ENCODE measurements at regions not wholly inside any gene's neighbourhood (a gene's known extent, or its start where the extent isn't known, plus 50 kb on each side); places are given as distances from the start of the nearest gene placed in this dataset.
"Not testable (repeated sequence)": the region's sequence is repeated elsewhere in the genome, so short reads cannot be mapped to it uniquely, and the experiment has no call there.

DNA sequence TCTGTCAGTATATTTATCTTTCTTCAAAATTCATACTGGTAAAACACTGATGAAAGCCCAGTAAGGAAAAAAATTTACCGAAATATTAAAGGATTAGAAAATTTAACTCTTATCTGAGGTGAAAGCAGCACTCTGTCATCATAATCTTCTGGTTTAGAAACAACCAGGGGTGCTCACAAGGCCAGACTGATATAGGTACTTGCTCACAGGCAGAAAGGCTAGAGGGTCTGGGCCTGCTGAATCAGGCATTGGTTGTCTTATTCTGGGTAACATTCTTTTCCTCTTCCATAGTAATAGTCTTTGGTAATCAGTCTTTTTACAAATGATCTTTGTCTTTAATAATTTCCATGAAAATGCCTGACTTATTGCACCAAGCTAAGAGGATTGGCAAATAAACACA, 221.4 kb upstream of the TFPI start:
- Histone ChIP-seq H3K36me3 (ENCODE audit: low read length) (no peaks in the 10 kb centered on the region), H2AFZ (ENCODE audit: low read depth, low read length, severe bottlenecking) (no peak overlapping the region), H3K9me3 (ENCODE audit: insufficient read depth, low read length) (no peaks in the 10 kb centered on the region), H3K27me3 (ENCODE audit: low read length) (no peaks in the 10 kb centered on the region), H3K9ac (ENCODE audit: low read length) (no peak overlapping the region), H4K20me1 (ENCODE audit: low read depth, low read length) (no peaks in the 10 kb centered on the region), H3K4me2 (ENCODE audit: low read depth, low read length, poor library complexity, severe bottlenecking) (no peak overlapping the region), H3K4me3 (ENCODE audit: insufficient read depth, low read length, poor library complexity, severe bottlenecking) (no peak overlapping the region), H3K79me2 (ENCODE audit: insufficient read depth, low read length) (no peaks in the 10 kb centered on the region), H3F3A (ENCODE audit: insufficient read depth) (no peaks in the 10 kb centered on the region), H3K27ac (ENCODE audit: low read depth, low read length) (no peak overlapping the region), H3K9me2 (replicated peaks; ENCODE audit: insufficient read depth, low read length) (no peaks in the 10 kb centered on the region)
- TF ChIP-seq, protein P1, sequence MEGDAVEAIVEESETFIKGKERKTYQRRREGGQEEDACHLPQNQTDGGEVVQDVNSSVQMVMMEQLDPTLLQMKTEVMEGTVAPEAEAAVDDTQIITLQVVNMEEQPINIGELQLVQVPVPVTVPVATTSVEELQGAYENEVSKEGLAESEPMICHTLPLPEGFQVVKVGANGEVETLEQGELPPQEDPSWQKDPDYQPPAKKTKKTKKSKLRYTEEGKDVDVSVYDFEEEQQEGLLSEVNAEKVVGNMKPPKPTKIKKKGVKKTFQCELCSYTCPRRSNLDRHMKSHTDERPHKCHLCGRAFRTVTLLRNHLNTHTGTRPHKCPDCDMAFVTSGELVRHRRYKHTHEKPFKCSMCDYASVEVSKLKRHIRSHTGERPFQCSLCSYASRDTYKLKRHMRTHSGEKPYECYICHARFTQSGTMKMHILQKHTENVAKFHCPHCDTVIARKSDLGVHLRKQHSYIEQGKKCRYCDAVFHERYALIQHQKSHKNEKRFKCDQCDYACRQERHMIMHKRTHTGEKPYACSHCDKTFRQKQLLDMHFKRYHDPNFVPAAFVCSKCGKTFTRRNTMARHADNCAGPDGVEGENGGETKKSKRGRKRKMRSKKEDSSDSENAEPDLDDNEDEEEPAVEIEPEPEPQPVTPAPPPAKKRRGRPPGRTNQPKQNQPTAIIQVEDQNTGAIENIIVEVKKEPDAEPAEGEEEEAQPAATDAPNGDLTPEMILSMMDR (IDR thresholded peaks at IDR 0.05; ENCODE audit: insufficient read depth, low read length, poor library complexity, severe bottlenecking) = no peak
- TF ChIP-seq EZH2phosphoT487 (conservative IDR thresholded peaks at IDR 0.05; ENCODE audit: low read length) = no peak

DNA sequence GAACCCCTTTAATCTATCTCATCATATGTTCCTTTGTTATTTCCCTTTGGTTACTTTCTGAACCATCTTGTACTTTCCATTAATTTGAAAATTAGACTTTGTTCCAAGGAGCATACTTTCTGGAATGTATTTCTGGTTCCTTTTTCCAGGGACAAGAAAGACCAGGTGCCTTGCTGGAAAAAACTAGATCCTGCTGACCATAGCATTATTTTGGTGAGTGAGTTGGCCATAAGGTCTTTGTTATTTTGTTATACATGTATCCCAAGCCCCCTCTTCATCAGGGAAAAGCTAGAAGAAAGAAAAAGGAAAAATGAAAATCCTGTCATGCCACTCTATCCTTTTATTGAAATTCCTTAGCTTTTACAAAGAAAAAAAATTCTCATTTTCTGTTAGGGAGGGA, 228.1 kb upstream of the TFPI start:
- Histone ChIP-seq H4K20me1 (ENCODE audit: low read depth, low read length) (no peaks in the 10 kb centered on the region), H3K27me3 (ENCODE audit: low read length) (no peaks in the 10 kb centered on the region), H3K9me3 (ENCODE audit: insufficient read depth, low read length) (no peaks in the 10 kb centered on the region), H3K4me3 (ENCODE audit: insufficient read depth, low read length, poor library complexity, severe bottlenecking) (no peak overlapping the region), H3K9ac (ENCODE audit: low read length) (no peak overlapping the region), H3F3A (ENCODE audit: insufficient read depth) (no peaks in the 10 kb centered on the region), H2AFZ (ENCODE audit: low read depth, low read length, severe bottlenecking) (no peak overlapping the region), H3K9me2 (replicated peaks; ENCODE audit: insufficient read depth, low read length) (no peaks in the 10 kb centered on the region), H3K36me3 (ENCODE audit: low read length) (no peaks in the 10 kb centered on the region), H3K79me2 (ENCODE audit: insufficient read depth, low read length) (no peaks in the 10 kb centered on the region), H3K4me2 (ENCODE audit: low read depth, low read length, poor library complexity, severe bottlenecking) (no peak overlapping the region), H3K27ac (ENCODE audit: low read depth, low read length) (no peak overlapping the region)
- TF ChIP-seq EZH2phosphoT487 (conservative IDR thresholded peaks at IDR 0.05; ENCODE audit: low read length) = no peak
- TF ChIP-seq, protein P1 (IDR thresholded peaks at IDR 0.05; ENCODE audit: insufficient read depth, low read length, poor library complexity, severe bottlenecking) = no peak

DNA sequence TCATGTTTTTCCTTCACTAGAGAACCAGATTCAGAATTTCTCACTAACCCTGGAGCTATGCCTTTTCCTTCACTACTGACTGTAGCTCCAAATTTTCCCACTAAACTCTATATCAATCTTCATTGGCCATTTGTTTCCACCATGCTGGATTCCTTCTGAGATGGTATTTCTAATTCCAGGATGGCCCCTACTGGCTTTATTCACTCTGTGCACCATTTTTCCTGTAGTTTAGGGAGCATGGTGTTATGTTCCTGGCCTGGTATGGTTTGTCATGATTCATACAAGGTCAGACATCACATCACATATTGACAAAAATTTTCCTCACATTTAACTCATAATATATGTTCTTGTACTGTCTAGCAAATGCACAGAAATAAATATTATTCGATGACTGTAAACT, 229.2 kb upstream of the TFPI start:
- no peak overlapping the region for H3K27ac ChIP-seq (ENCODE audit: low read depth, low read length)
- H3K9me3 ChIP-seq (ENCODE audit: insufficient read depth, low read length) = no peaks in the 10 kb centered on the region
- no peak overlapping the region for H3K9ac ChIP-seq (ENCODE audit: low read length)
- H3F3A ChIP-seq (ENCODE audit: insufficient read depth) = no peaks in the 10 kb centered on the region
- no peaks in the 10 kb centered on the region for H3K79me2 ChIP-seq (ENCODE audit: insufficient read depth, low read length)
- H3K4me2 ChIP-seq (ENCODE audit: low read depth, low read length, poor library complexity, severe bottlenecking) = no peak overlapping the region
- H3K27me3 ChIP-seq (ENCODE audit: low read length) = no peaks in the 10 kb centered on the region
- H3K36me3 ChIP-seq (ENCODE audit: low read length) = no peaks in the 10 kb centered on the region
- no peak overlapping the region for H3K4me3 ChIP-seq (ENCODE audit: insufficient read depth, low read length, poor library complexity, severe bottlenecking)
- TF ChIP-seq EZH2phosphoT487 (conservative IDR thresholded peaks at IDR 0.05; ENCODE audit: low read length) = no peak
- TF ChIP-seq, protein P1 (IDR thresholded peaks at IDR 0.05; ENCODE audit: insufficient read depth, low read length, poor library complexity, severe bottlenecking) = no peak
- no peaks in the 10 kb centered on the region for H3K9me2 ChIP-seq (replicated peaks; ENCODE audit: insufficient read depth, low read length)
- H4K20me1 ChIP-seq (ENCODE audit: low read depth, low read length) = no peaks in the 10 kb centered on the region
- no peak overlapping the region for H2AFZ ChIP-seq (ENCODE audit: low read depth, low read length, severe bottlenecking)

DNA sequence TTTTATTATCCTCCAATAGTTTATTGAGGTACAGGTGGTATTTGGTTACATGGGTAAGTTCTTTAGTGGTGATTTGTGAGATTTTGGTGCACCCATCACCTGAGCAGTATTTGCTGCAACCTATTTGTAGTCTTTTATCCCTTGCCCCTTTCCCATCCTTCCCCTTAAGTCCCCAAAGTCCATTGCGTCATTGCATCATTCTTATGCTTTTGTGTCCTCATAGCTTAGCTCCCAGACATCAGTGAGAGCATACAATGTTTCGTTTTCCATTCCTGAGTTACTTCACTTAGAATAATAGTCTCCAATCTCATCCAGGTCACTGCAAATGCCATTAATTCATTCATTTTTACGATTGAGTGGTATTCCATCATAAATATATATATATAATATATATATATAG, 229.9 kb upstream of the TFPI start:
- H3K27ac ChIP-seq (ENCODE audit: low read depth, low read length); H4K20me1 ChIP-seq (ENCODE audit: low read depth, low read length); H3K9me2 ChIP-seq (replicated peaks; ENCODE audit: insufficient read depth, low read length); H3K9ac ChIP-seq (ENCODE audit: low read length); H3K4me3 ChIP-seq (ENCODE audit: insufficient read depth, low read length, poor library complexity, severe bottlenecking); H3K79me2 ChIP-seq (ENCODE audit: insufficient read depth, low read length); H2AFZ ChIP-seq (ENCODE audit: low read depth, low read length, severe bottlenecking); H3F3A ChIP-seq (ENCODE audit: insufficient read depth); H3K27me3 ChIP-seq (ENCODE audit: low read length); H3K4me2 ChIP-seq (ENCODE audit: low read depth, low read length, poor library complexity, severe bottlenecking); H3K36me3 ChIP-seq (ENCODE audit: low read length); H3K9me3 ChIP-seq (ENCODE audit: insufficient read depth, low read length): not testable (repeated sequence)
